Thoracic aorta (tissue), 2 donors: ENCODE measurements at regions not wholly inside any gene's neighbourhood (a gene's known extent, or its start where the extent isn't known, plus 50 kb on each side); places are given as distances from the start of the nearest gene placed in this dataset.

ENCODE experiments used
- ATAC-seq: fragments of 150-250 bp; one replicate; pipeline ENCODE4 v1.8.0; 2017; ENCODE audit warnings: low read depth; ENCODE audit not compliant: insufficient number of reproducible peaks, low FRiP score
- DNase-seq: peaks from one replicate; pipeline ENCODE4 v3.0.0-alpha.2; 2020; ENCODE audit warnings: low spot score
- H3K27ac ChIP-seq, 2 donors: fragments of 200-600 bp; sonication (generic); 1 replicate in 1 of 2; 2 replicates in 1 of 2; pipeline ENCODE4 v1.5.1; 2016; ENCODE audit warnings: mild to moderate bottlenecking in 2 of 2, moderate library complexity in 2 of 2
- H3K27me3 ChIP-seq: fragments of 200-600 bp; sonication (generic); replicated peaks from 2 replicates; pipeline ENCODE4 v1.6.0; 2016; ENCODE audit warnings: mild to moderate bottlenecking; ENCODE audit not compliant: insufficient read depth
- H3K36me3 ChIP-seq: fragments of 200-600 bp; sonication (generic); one replicate; pipeline ENCODE4 v1.5.1; 2016
- H3K4me1 ChIP-seq, 2 donors: fragments of 200-600 bp; sonication (generic); 1 replicate in 1 of 2; 2 replicates in 1 of 2; pipeline versions ENCODE4 v1.5.1 to v1.6.0; 2016; ENCODE audit warnings: low read depth in 2 of 2, mild to moderate bottlenecking in 1 of 2; ENCODE audit not compliant: control insufficient read depth in 1 of 2
- H3K4me3 ChIP-seq: fragments of 200-600 bp; sonication (generic); 2 replicates; pipeline ENCODE4 v1.5.1; 2016; ENCODE audit warnings: mild to moderate bottlenecking
- H3K9me3 ChIP-seq: fragments of 200-600 bp; sonication (generic); 2 replicates; pipeline ENCODE4 v1.5.1; 2016
- TF ChIP-seq, protein P1 (sequence below): fragments of 200-600 bp; sonication (generic); IDR thresholded peaks from one replicate; pipeline ENCODE4 v1.5.1; 2019; ENCODE audit warnings: antibody characterized with exemption

DNA sequence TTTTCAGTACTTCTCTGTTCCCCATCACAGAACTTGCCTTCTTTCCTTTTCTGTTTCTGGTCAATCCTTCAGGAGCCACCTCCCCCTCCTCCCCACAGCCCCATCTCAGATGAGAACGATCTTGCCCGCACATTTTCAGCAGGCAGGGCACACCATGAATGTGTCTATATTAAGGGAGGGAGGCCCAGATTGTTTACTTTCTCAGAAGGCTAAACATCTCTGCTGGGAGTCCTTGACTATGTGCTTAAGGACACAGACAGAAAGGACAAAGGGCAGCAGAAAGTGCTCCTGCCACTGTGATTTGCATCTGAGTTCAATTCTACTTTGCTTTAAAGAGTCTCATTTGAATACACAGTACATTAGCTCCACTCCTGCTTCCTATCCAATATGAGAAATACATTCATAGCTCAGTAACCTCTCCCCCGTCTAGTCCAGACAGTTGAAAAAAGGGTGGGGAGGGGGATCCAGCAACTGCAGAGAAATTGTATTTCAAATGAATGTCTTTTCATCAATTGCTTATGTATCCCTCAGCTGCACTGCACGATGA is 175.0 kb upstream of the PARD3B start:
- ATAC-seq = no peak
- TF ChIP-seq, protein P1, sequence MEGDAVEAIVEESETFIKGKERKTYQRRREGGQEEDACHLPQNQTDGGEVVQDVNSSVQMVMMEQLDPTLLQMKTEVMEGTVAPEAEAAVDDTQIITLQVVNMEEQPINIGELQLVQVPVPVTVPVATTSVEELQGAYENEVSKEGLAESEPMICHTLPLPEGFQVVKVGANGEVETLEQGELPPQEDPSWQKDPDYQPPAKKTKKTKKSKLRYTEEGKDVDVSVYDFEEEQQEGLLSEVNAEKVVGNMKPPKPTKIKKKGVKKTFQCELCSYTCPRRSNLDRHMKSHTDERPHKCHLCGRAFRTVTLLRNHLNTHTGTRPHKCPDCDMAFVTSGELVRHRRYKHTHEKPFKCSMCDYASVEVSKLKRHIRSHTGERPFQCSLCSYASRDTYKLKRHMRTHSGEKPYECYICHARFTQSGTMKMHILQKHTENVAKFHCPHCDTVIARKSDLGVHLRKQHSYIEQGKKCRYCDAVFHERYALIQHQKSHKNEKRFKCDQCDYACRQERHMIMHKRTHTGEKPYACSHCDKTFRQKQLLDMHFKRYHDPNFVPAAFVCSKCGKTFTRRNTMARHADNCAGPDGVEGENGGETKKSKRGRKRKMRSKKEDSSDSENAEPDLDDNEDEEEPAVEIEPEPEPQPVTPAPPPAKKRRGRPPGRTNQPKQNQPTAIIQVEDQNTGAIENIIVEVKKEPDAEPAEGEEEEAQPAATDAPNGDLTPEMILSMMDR = no peak
- no peaks in the 10 kb centered on the region for H3K36me3 ChIP-seq

GRCh38 chr2:204373942-204374341 is 171.3 kb upstream of the PARD3B start:
- DNase-seq (no peak), ATAC-seq (no peak)
- Histone ChIP-seq H3K4me1 (no peaks in the 10 kb centered on the region), H3K36me3 (no peaks in the 10 kb centered on the region), H3K27ac (no peak overlapping the region), H3K27me3 (no peaks in the 10 kb centered on the region), H3K9me3 (no peaks in the 10 kb centered on the region), H3K4me3 (no peak overlapping the region)
- TF ChIP-seq, protein P1 = no peak

More for the DNA sequence above, 175.0 kb upstream of the PARD3B start:
- Histone ChIP-seq H3K27ac (no peak overlapping the region), H3K4me3 (no peak overlapping the region), H3K27me3 (no peaks in the 10 kb centered on the region), H3K9me3 (no peaks in the 10 kb centered on the region), H3K4me1 (no peaks in the 10 kb centered on the region)
- no peak for DNase-seq

GRCh38 chr2:204380141-204380881 is 165.0 kb upstream of the PARD3B start:
- no peaks in the 10 kb centered on the region for H3K9me3 ChIP-seq
- no peak for ATAC-seq
- H3K27ac ChIP-seq = no peak overlapping the region
- no peaks in the 10 kb centered on the region for H3K36me3 ChIP-seq
- H3K4me1 ChIP-seq = no peaks in the 10 kb centered on the region
- TF ChIP-seq, protein P1 = no peak
- H3K4me3 ChIP-seq = no peak overlapping the region
- no peaks in the 10 kb centered on the region for H3K27me3 ChIP-seq
- no peak for DNase-seq

DNA sequence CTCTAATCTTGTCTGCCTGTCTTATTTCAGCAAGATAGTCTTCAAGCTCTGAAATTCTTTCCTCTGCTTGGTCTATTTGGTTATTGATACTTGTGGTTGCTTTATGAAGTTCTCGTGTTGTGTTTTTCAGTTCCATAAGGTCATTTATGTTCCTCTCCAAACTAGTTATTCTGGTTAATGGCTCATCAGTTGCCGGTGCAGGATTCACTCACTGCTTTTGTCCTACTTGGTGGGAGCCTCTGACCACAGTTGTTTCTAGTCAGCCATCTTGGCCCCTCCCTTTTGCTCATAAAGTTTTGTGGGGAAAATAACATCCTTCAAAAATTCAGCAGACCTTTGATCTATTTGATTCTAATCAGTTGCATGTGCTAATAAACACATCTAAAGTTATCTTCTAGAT is 158.6 kb upstream of the PARD3B start:
- DNase-seq (no peak), ATAC-seq (no peak)
- H3K4me1 ChIP-seq = no peaks in the 10 kb centered on the region
- no peaks in the 10 kb centered on the region for H3K36me3 ChIP-seq
- H3K27me3 ChIP-seq = no peaks in the 10 kb centered on the region
- no peaks in the 10 kb centered on the region for H3K9me3 ChIP-seq
- TF ChIP-seq, protein P1 = no peak
- H3K27ac ChIP-seq = no peak overlapping the region
- no peak overlapping the region for H3K4me3 ChIP-seq

DNA sequence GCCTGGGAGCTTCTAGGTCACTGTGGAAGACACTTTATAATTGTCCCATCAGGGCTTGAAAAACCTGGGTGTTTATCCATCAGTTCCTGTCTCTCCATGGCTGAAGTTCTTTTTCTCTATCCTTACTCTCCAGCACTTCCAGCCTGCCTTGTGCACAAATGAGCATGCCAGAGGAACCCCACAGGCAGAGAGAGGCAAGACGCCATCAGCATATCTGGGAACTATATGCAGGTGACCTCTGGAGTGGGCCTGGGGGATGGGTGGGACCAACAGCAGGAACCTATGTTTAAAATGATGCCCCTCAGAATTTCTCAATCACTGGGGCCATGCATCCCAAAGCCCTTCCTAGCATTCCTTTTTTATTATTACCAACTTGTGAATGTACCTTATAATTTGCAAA is 156.2 kb upstream of the PARD3B start:
- TF ChIP-seq, protein P1 = no peak
- Histone ChIP-seq H3K9me3 (no peaks in the 10 kb centered on the region), H3K4me1 (no peaks in the 10 kb centered on the region), H3K36me3 (no peaks in the 10 kb centered on the region), H3K27me3 (no peaks in the 10 kb centered on the region), H3K27ac (no peak overlapping the region), H3K4me3 (no peak overlapping the region)
- DNase-seq (no peak), ATAC-seq (no peak)
